ENCODE measurements at regions not wholly inside any gene's neighbourhood (a gene's known extent, or its start where the extent isn't known, plus 50 kb on each side); places are given as distances from the start of the nearest gene placed in this dataset.

- Histone ChIP-seq H3K27me3 (peaks cover 0 to 46% of the 10 kb centered on the region in 2 donors), H3K36me3 (no peaks in the 10 kb centered on the region), H3K4me3 (no peak overlapping the region), H3K27ac (no peak overlapping the region), H3K4me1 (no peaks in the 10 kb centered on the region), H3K9me3 (no peaks in the 10 kb centered on the region)
- intact Hi-C loops (cut with DNase I; ENCODE audit: low total_unique reads), result no loop called here
- no peak for DNase-seq (ENCODE audit: low spot score in 2 of 2)
- TF ChIP-seq CTCF (IDR thresholded peaks at IDR 0.05), result no peak
- TF ChIP-seq POLR2AphosphoS5 (IDR thresholded peaks at IDR 0.05), result no peak
- TF ChIP-seq POLR2A (IDR thresholded peaks at IDR 0.05), result no peak
These were observed 444.8 kb downstream of the GLRX3 start for GRCh38 chr10:130580975-130581374.

GRCh38 chr10:130587718-130588117 is 451.5 kb downstream of the GLRX3 start:
- no peaks in the 10 kb centered on the region for H3K36me3 ChIP-seq
- H3K9me3 ChIP-seq, result peaks cover 0 to 6% of the 10 kb centered on the region in 2 donors
- TF ChIP-seq CTCF (IDR thresholded peaks at IDR 0.05) (no peak), POLR2A (IDR thresholded peaks at IDR 0.05) (no peak), POLR2AphosphoS5 (IDR thresholded peaks at IDR 0.05) (no peak)
- H3K4me1 ChIP-seq, result no peaks in the 10 kb centered on the region
- no peak overlapping the region for H3K27ac ChIP-seq
- DNase-seq (ENCODE audit: low spot score in 2 of 2), result no peak
- no peak overlapping the region for H3K4me3 ChIP-seq
- intact Hi-C loops (cut with DNase I; ENCODE audit: low total_unique reads), result no loop called here
- H3K27me3 ChIP-seq, result no peaks in the 10 kb centered on the region

GRCh38 chr10:130606001-130606405 is 469.8 kb downstream of the GLRX3 start:
- intact Hi-C loops (cut with DNase I; ENCODE audit: low total_unique reads), result no loop called here
- H3K4me3 ChIP-seq, result no peak overlapping the region
- H3K27me3 ChIP-seq, result peaks cover 0 to 39% of the 10 kb centered on the region in 2 donors
- DNase-seq (ENCODE audit: low spot score in 2 of 2), result no peak
- TF ChIP-seq CTCF (IDR thresholded peaks at IDR 0.05) (no peak), POLR2A (IDR thresholded peaks at IDR 0.05) (no peak), POLR2AphosphoS5 (IDR thresholded peaks at IDR 0.05) (no peak)
- no peaks in the 10 kb centered on the region for H3K4me1 ChIP-seq
- H3K27ac ChIP-seq, result no peak overlapping the region
- H3K9me3 ChIP-seq, result peaks cover 0 to 13% of the 10 kb centered on the region in 2 donors
- H3K36me3 ChIP-seq, result no peaks in the 10 kb centered on the region

GRCh38 chr10:130607366-130607765 is 471.2 kb downstream of the GLRX3 start:
- Histone ChIP-seq H3K9me3 (peaks cover 0 to 16% of the 10 kb centered on the region in 2 donors), H3K4me3 (no peak overlapping the region), H3K4me1 (no peaks in the 10 kb centered on the region), H3K27ac (no peak overlapping the region), H3K27me3 (peaks cover 0 to 39% of the 10 kb centered on the region in 2 donors), H3K36me3 (no peaks in the 10 kb centered on the region)
- intact Hi-C loops (cut with DNase I; ENCODE audit: low total_unique reads), result no loop called here
- TF ChIP-seq CTCF (IDR thresholded peaks at IDR 0.05) (no peak), POLR2A (IDR thresholded peaks at IDR 0.05) (no peak), POLR2AphosphoS5 (IDR thresholded peaks at IDR 0.05) (no peak)
- no peak for DNase-seq (ENCODE audit: low spot score in 2 of 2)

GRCh38 chr10:130611239-130611638 is 475.0 kb downstream of the GLRX3 start:
- Histone ChIP-seq H3K9me3 (peaks cover 0 to 13% of the 10 kb centered on the region in 2 donors), H3K27ac (no peak overlapping the region), H3K4me3 (no peak overlapping the region), H3K36me3 (no peaks in the 10 kb centered on the region), H3K27me3 (peaks cover 0 to 26% of the 10 kb centered on the region in 2 donors), H3K4me1 (no peaks in the 10 kb centered on the region)
- no peak for DNase-seq (ENCODE audit: low spot score in 2 of 2)
- no peak for TF ChIP-seq CTCF (IDR thresholded peaks at IDR 0.05)
- no peak for TF ChIP-seq POLR2A (IDR thresholded peaks at IDR 0.05)
- no peak for TF ChIP-seq POLR2AphosphoS5 (IDR thresholded peaks at IDR 0.05)
- intact Hi-C loops (cut with DNase I; ENCODE audit: low total_unique reads), result no loop called here
